ENCODE measurements at regions not wholly inside any gene's neighbourhood (a gene's known extent, or its start where the extent isn't known, plus 50 kb on each side); places are given as distances from the start of the nearest gene placed in this dataset.

DNA sequence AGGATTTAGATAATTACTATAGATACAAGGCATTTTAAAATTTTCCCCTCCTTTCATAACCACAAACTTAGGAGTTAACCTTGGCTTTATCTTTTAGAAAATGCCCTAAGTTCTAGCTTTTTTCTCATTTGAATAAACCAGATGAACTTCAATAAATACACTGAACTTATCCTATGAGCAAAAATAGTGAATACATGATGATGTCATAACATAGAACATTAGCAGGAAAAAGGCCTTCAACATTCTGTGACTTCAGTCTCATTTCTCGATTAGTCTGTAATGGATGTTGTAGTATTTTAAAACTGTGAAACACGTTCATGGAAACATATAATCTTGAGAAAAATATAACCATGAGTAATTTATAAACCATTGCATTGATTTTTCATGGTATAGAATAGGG lies 550.7 kb downstream of the PKHD1 start:
- TF ChIP-seq, protein P1, sequence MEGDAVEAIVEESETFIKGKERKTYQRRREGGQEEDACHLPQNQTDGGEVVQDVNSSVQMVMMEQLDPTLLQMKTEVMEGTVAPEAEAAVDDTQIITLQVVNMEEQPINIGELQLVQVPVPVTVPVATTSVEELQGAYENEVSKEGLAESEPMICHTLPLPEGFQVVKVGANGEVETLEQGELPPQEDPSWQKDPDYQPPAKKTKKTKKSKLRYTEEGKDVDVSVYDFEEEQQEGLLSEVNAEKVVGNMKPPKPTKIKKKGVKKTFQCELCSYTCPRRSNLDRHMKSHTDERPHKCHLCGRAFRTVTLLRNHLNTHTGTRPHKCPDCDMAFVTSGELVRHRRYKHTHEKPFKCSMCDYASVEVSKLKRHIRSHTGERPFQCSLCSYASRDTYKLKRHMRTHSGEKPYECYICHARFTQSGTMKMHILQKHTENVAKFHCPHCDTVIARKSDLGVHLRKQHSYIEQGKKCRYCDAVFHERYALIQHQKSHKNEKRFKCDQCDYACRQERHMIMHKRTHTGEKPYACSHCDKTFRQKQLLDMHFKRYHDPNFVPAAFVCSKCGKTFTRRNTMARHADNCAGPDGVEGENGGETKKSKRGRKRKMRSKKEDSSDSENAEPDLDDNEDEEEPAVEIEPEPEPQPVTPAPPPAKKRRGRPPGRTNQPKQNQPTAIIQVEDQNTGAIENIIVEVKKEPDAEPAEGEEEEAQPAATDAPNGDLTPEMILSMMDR (IDR thresholded peaks at IDR 0.05) = no peak
- TF ChIP-seq POLR2AphosphoS5 (IDR thresholded peaks at IDR 0.05) = no peak

All from prostate gland (tissue), 2 donors.